RKO (cell line): ENCODE measurements at regions not wholly inside any gene's neighbourhood (a gene's known extent, or its start where the extent isn't known, plus 50 kb on each side); places are given as distances from the start of the nearest gene placed in this dataset.
"Not testable (repeated sequence)": the region's sequence is repeated elsewhere in the genome, so short reads cannot be mapped to it uniquely, and the experiment has no call there.

Source experiments
- DNase-seq: peaks from one replicate; pipeline ENCODE4 v3.0.0-alpha.2; 2016; ENCODE audit warnings: low spot score

GRCh38 chr15:92763459-92763858 is 107.9 kb upstream of the FAM174B start:
- no peak for DNase-seq

GRCh38 chr15:92768131-92768530 is 112.6 kb upstream of the FAM174B start:
- not testable (repeated sequence) for DNase-seq

GRCh38 chr15:92770641-92771040 is 115.1 kb upstream of the FAM174B start:
- no peak for DNase-seq

GRCh38 chr15:92772061-92772460 is 116.5 kb upstream of the FAM174B start:
- DNase-seq: no peak

- no peak for DNase-seq
Observed at GRCh38 chr15:92772626-92773244, 117.2 kb upstream of the FAM174B start.

GRCh38 chr15:92773340-92773739 is 117.8 kb upstream of the FAM174B start:
- DNase-seq: no peak

- no peak for DNase-seq
Observed at GRCh38 chr15:92779874-92780273, 120.2 kb upstream of the CHD2 start.

- no peak for DNase-seq
Observed at GRCh38 chr15:92780843-92781242, 119.3 kb upstream of the CHD2 start.

- DNase-seq: no peak
Observed at GRCh38 chr15:92781925-92782453, 118.1 kb upstream of the CHD2 start.

GRCh38 chr15:92787116-92787515 is 113.0 kb upstream of the CHD2 start:
- no peak for DNase-seq

GRCh38 chr15:92788196-92788595 is 111.9 kb upstream of the CHD2 start:
- DNase-seq: no peak

GRCh38 chr15:92788793-92789192 is 111.3 kb upstream of the CHD2 start:
- not testable (repeated sequence) for DNase-seq

GRCh38 chr15:92796161-92796611 is 103.9 kb upstream of the CHD2 start:
- DNase-seq: no peak

GRCh38 chr15:92797168-92798052 is 102.7 kb upstream of the CHD2 start:
- DNase-seq: peak; percentile 83

- no peak for DNase-seq
Observed at GRCh38 chr15:92800013-92800412, 100.1 kb upstream of the CHD2 start.

GRCh38 chr15:92800416-92801055 is 99.6 kb upstream of the CHD2 start:
- not testable (repeated sequence) for DNase-seq

GRCh38 chr15:92801056-92801773 is 98.9 kb upstream of the CHD2 start:
- DNase-seq: not testable (repeated sequence)

- no peak for DNase-seq
Observed at GRCh38 chr15:92801774-92802464, 98.2 kb upstream of the CHD2 start.

GRCh38 chr15:92803536-92803851 is 96.6 kb upstream of the CHD2 start:
- DNase-seq: no peak

GRCh38 chr15:92803852-92804609 is 96.1 kb upstream of the CHD2 start:
- peak; percentile 94 for DNase-seq

GRCh38 chr15:92804610-92804936 is 95.6 kb upstream of the CHD2 start:
- DNase-seq: not testable (repeated sequence)
